ENCODE measurements at regions not wholly inside any gene's neighbourhood (a gene's known extent, or its start where the extent isn't known, plus 50 kb on each side); places are given as distances from the start of the nearest gene placed in this dataset.

GRCh38 chr2:62447411-62447810 lies 58.6 kb downstream of the TMEM17 start:
- Histone ChIP-seq H3K4me1 (no peaks in the 10 kb centered on the region), H3K4me3 (no peak overlapping the region), H3K9me3 (no peaks in the 10 kb centered on the region), H3K27ac (no peak overlapping the region), H3K36me3 (no peaks in the 10 kb centered on the region), H3K27me3 (no peaks in the 10 kb centered on the region)
- intact Hi-C loops (cut with DNase I; ENCODE audit: low total_unique reads): no loop called here
- DNase-seq (ENCODE audit: low spot score in 2 of 2): no peak
- TF ChIP-seq, protein P1, sequence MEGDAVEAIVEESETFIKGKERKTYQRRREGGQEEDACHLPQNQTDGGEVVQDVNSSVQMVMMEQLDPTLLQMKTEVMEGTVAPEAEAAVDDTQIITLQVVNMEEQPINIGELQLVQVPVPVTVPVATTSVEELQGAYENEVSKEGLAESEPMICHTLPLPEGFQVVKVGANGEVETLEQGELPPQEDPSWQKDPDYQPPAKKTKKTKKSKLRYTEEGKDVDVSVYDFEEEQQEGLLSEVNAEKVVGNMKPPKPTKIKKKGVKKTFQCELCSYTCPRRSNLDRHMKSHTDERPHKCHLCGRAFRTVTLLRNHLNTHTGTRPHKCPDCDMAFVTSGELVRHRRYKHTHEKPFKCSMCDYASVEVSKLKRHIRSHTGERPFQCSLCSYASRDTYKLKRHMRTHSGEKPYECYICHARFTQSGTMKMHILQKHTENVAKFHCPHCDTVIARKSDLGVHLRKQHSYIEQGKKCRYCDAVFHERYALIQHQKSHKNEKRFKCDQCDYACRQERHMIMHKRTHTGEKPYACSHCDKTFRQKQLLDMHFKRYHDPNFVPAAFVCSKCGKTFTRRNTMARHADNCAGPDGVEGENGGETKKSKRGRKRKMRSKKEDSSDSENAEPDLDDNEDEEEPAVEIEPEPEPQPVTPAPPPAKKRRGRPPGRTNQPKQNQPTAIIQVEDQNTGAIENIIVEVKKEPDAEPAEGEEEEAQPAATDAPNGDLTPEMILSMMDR (IDR thresholded peaks at IDR 0.05): no peak
- no peak for TF ChIP-seq POLR2AphosphoS5 (IDR thresholded peaks at IDR 0.05)
- TF ChIP-seq POLR2A (IDR thresholded peaks at IDR 0.05): no peak

GRCh38 chr2:62446491-62446890 lies 59.5 kb downstream of the TMEM17 start:
- no peaks in the 10 kb centered on the region for H3K27me3 ChIP-seq
- H3K36me3 ChIP-seq: no peaks in the 10 kb centered on the region
- no peak for DNase-seq (ENCODE audit: low spot score in 2 of 2)
- intact Hi-C loops (cut with DNase I; ENCODE audit: low total_unique reads): no loop called here
- no peaks in the 10 kb centered on the region for H3K4me1 ChIP-seq
- TF ChIP-seq POLR2AphosphoS5 (IDR thresholded peaks at IDR 0.05) (no peak), POLR2A (IDR thresholded peaks at IDR 0.05) (no peak)
- TF ChIP-seq, protein P1 (IDR thresholded peaks at IDR 0.05): no peak
- H3K9me3 ChIP-seq: no peaks in the 10 kb centered on the region
- H3K27ac ChIP-seq: no peak overlapping the region
- no peak overlapping the region for H3K4me3 ChIP-seq

- no peak for DNase-seq (ENCODE audit: low spot score in 2 of 2)
Observed at GRCh38 chr2:62443886-62444285, 62.1 kb downstream of the TMEM17 start.

DNA sequence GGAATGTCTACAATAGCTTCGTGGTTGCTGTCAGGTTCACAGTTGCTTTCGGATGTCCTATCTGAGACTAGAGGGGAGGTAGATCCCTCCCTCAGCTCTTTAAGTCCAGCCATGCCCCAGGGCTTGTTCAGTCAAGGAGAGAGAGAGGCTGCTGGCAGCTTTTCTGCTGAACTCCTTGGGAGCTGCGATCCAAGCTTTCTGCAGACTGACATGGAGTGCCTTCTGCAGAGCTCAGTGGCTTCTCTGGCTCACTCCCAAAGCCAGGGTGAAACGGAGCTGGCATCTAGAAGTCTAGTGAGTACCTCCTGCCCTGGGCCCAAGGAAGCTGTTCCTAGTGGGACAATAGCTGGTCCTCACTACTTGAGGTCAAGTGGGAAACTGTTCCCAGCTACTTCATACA lies 62.5 kb downstream of the TMEM17 start:
- Histone ChIP-seq H3K27me3 (no peaks in the 10 kb centered on the region), H3K4me1 (no peaks in the 10 kb centered on the region), H3K4me3 (no peak overlapping the region), H3K9me3 (no peaks in the 10 kb centered on the region), H3K27ac (no peak overlapping the region), H3K36me3 (no peaks in the 10 kb centered on the region)
- intact Hi-C loops (cut with DNase I; ENCODE audit: low total_unique reads): no loop called here
- TF ChIP-seq POLR2A (IDR thresholded peaks at IDR 0.05): no peak
- TF ChIP-seq, protein P1 (IDR thresholded peaks at IDR 0.05): no peak
- TF ChIP-seq POLR2AphosphoS5 (IDR thresholded peaks at IDR 0.05): no peak
- no peak for DNase-seq (ENCODE audit: low spot score in 2 of 2)

More at GRCh38 chr2:62443886-62444285, 62.1 kb downstream of the TMEM17 start:
- Histone ChIP-seq H3K4me3 (no peak overlapping the region), H3K27me3 (no peaks in the 10 kb centered on the region), H3K36me3 (no peaks in the 10 kb centered on the region), H3K27ac (no peak overlapping the region), H3K9me3 (no peaks in the 10 kb centered on the region), H3K4me1 (no peaks in the 10 kb centered on the region)
- TF ChIP-seq POLR2AphosphoS5 (IDR thresholded peaks at IDR 0.05) (no peak), POLR2A (IDR thresholded peaks at IDR 0.05) (no peak)
- TF ChIP-seq, protein P1 (IDR thresholded peaks at IDR 0.05): no peak
- intact Hi-C loops (cut with DNase I; ENCODE audit: low total_unique reads): no loop called here

DNA sequence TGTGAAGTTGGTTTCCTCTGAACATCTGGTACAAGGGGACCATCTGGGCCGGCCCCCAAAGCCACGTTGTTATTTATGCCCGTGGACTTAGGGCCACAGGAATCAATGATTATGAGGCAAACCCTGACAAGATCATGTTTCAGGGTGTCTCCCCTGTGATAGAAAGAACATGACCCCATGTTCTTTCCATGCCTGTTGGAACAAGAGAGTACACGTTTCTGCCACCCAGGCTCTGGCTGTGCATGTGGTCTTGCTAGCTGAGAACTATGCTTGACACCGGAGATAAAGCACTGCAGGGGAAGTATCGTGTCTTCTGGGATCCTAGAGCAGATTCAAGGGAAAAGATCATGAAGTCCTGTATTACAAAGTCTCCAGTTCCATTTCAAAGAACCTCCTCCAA lies 64.2 kb downstream of the TMEM17 start:
- Histone ChIP-seq H3K36me3 (no peaks in the 10 kb centered on the region), H3K27ac (no peak overlapping the region), H3K4me3 (no peak overlapping the region), H3K4me1 (no peaks in the 10 kb centered on the region), H3K27me3 (no peaks in the 10 kb centered on the region), H3K9me3 (no peaks in the 10 kb centered on the region)
- no peak for DNase-seq (ENCODE audit: low spot score in 2 of 2)
- intact Hi-C loops (cut with DNase I; ENCODE audit: low total_unique reads): no loop called here
- no peak for TF ChIP-seq POLR2A (IDR thresholded peaks at IDR 0.05)
- TF ChIP-seq, protein P1 (IDR thresholded peaks at IDR 0.05): no peak
- no peak for TF ChIP-seq POLR2AphosphoS5 (IDR thresholded peaks at IDR 0.05)

Measured in breast epithelium (tissue), 4 donors.